GM12874 (cell line): ENCODE measurements at regions not wholly inside any gene's neighbourhood (a gene's known extent, or its start where the extent isn't known, plus 50 kb on each side); places are given as distances from the start of the nearest gene placed in this dataset.

Experiments
- TF ChIP-seq, protein P1 (sequence below): IDR thresholded peaks from 2 replicates; pipeline ENCODE4 v1.5.1; 2011; ENCODE audit warnings: low read depth, mild to moderate bottlenecking, control low read depth, low read length, moderate library complexity; ENCODE audit not compliant: insufficient read depth

- TF ChIP-seq, protein P1, sequence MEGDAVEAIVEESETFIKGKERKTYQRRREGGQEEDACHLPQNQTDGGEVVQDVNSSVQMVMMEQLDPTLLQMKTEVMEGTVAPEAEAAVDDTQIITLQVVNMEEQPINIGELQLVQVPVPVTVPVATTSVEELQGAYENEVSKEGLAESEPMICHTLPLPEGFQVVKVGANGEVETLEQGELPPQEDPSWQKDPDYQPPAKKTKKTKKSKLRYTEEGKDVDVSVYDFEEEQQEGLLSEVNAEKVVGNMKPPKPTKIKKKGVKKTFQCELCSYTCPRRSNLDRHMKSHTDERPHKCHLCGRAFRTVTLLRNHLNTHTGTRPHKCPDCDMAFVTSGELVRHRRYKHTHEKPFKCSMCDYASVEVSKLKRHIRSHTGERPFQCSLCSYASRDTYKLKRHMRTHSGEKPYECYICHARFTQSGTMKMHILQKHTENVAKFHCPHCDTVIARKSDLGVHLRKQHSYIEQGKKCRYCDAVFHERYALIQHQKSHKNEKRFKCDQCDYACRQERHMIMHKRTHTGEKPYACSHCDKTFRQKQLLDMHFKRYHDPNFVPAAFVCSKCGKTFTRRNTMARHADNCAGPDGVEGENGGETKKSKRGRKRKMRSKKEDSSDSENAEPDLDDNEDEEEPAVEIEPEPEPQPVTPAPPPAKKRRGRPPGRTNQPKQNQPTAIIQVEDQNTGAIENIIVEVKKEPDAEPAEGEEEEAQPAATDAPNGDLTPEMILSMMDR, result no peak
These were observed 89.2 kb downstream of the RSPH3 start for GRCh38 chr6:158910484-158911440.

- TF ChIP-seq, protein P1, result no peak
These were observed 90.1 kb downstream of the RSPH3 start for GRCh38 chr6:158909938-158910337.

DNA sequence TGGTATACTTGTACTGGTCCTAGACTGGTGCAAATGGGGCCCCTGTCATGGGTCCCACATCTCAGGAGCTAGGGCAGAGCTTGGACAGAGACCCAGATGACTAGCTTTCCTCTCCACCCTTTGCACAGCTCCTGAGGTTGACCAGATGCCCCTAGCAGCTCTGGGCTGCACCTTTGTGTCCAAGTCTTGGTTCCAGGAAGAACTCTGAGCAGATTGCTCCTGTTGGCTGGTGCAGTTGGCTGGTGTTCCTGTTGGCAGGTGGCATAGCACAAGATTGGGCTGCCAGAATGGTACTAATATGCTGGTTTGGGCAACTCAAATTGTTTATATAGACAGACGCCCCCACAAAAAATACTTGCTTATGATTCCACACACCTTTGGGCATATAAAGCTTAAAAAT is 89.4 kb upstream of the EZR start:
- TF ChIP-seq, protein P1, result no peak

DNA sequence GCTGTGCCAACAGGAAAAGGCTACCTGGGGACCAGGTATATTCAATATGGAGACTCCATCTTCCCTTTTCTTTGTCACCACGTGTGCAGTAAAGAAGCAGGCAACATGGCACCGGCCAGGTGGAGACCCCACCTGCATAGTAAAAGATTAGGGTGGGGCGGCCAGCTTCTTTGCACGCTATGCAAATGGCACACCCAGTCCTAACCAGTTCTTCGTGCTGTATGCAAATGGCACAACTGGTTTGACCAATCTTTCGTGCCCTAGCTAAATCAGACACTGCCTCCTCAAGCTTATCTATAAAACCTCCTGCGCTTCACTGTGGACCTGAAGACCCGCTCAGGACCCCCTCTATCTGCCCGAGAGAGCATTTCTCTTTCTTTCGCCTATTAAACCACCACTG is 88.8 kb upstream of the EZR start:
- TF ChIP-seq, protein P1, result no peak

- TF ChIP-seq, protein P1, result no peak
These were observed 87.8 kb upstream of the EZR start for GRCh38 chr6:158906926-158907325.

GRCh38 chr6:158905277-158905676 is 86.1 kb upstream of the EZR start:
- TF ChIP-seq, protein P1, result no peak

DNA sequence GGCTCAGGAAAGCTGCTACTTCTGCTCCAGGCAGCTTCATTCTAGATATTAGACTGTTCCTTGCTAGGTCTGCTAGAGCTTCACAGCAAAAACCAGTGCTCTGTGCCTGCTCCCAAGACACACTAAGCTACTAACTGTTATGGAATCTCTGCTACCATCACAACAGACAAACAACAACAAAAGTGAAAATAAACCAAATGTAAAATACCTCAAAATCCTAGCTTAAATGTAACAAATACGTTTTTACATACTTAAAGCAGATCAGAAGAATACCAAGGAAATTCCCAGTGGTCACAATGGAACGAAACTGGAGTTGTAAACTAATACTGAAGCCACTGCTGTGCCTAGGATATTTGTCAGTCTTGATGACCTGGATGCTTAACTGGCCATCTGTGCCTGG is 84.6 kb upstream of the EZR start:
- TF ChIP-seq, protein P1, result no peak
